ENCODE measurements at regions not wholly inside any gene's neighbourhood (a gene's known extent, or its start where the extent isn't known, plus 50 kb on each side); places are given as distances from the start of the nearest gene placed in this dataset.

DNA sequence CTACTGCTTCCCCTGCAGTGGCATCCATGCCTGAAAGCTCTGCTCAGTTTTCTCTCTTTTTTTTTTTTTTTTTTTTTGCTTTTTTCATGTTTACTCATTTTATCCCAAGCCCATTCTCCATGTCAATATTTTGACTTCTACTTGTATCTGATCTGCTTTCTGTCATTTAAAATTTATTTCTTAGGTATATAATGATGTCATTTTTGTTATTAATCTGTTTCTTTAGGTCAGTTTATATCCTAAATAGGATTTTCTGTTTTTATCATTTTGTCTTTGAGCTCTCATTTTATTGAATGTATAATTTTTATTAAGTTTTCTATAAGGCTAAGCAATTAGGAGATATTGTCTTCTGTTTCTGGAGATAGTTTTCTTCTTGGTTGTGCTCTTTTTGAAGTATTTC is 138.5 kb upstream of the PMEPA1 start:
- TF ChIP-seq ASH2L (IDR thresholded peaks at IDR 0.05; ENCODE audit: low read length), result no peak
- no peak for TF ChIP-seq EZH2 (IDR thresholded peaks at IDR 0.05; ENCODE audit: low read depth, low read length, severe bottlenecking)
- TF ChIP-seq POLR2AphosphoS5 (IDR thresholded peaks at IDR 0.05; ENCODE audit: low read depth, low read length), result no peak
- TF ChIP-seq CEBPB (IDR thresholded peaks at IDR 0.05; ENCODE audit: low read depth, low read length), result no peak
- TF ChIP-seq, protein P1, sequence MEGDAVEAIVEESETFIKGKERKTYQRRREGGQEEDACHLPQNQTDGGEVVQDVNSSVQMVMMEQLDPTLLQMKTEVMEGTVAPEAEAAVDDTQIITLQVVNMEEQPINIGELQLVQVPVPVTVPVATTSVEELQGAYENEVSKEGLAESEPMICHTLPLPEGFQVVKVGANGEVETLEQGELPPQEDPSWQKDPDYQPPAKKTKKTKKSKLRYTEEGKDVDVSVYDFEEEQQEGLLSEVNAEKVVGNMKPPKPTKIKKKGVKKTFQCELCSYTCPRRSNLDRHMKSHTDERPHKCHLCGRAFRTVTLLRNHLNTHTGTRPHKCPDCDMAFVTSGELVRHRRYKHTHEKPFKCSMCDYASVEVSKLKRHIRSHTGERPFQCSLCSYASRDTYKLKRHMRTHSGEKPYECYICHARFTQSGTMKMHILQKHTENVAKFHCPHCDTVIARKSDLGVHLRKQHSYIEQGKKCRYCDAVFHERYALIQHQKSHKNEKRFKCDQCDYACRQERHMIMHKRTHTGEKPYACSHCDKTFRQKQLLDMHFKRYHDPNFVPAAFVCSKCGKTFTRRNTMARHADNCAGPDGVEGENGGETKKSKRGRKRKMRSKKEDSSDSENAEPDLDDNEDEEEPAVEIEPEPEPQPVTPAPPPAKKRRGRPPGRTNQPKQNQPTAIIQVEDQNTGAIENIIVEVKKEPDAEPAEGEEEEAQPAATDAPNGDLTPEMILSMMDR (IDR thresholded peaks at IDR 0.05; ENCODE audit: control extremely low read depth in 1 of 3, insufficient read depth in 1 of 3, low read depth in 1 of 3, low read length in 3 of 3), result no peak
- no peak for TF ChIP-seq JUND (IDR thresholded peaks at IDR 0.05; ENCODE audit: low read length)
- no peak for TF ChIP-seq SIN3A (conservative IDR thresholded peaks at IDR 0.05 in 1 of 2, IDR thresholded peaks at IDR 0.05 in 1 of 2; ENCODE audit: low read depth in 1 of 2, low read length in 2 of 2)
- TF ChIP-seq, protein P2, sequence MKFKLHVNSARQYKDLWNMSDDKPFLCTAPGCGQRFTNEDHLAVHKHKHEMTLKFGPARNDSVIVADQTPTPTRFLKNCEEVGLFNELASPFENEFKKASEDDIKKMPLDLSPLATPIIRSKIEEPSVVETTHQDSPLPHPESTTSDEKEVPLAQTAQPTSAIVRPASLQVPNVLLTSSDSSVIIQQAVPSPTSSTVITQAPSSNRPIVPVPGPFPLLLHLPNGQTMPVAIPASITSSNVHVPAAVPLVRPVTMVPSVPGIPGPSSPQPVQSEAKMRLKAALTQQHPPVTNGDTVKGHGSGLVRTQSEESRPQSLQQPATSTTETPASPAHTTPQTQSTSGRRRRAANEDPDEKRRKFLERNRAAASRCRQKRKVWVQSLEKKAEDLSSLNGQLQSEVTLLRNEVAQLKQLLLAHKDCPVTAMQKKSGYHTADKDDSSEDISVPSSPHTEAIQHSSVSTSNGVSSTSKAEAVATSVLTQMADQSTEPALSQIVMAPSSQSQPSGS (IDR thresholded peaks at IDR 0.05; ENCODE audit: low read length), result no peak
- no peak for TF ChIP-seq SRF (IDR thresholded peaks at IDR 0.05; ENCODE audit: low read depth, low read length)
- no peak for TF ChIP-seq MAFK (IDR thresholded peaks at IDR 0.05; ENCODE audit: low read depth, low read length)
- no peak for TF ChIP-seq CREB1 (IDR thresholded peaks at IDR 0.05)
- TF ChIP-seq BRCA1 (IDR thresholded peaks at IDR 0.05; ENCODE audit: low read depth, low read length), result no peak
- TF ChIP-seq TBP (IDR thresholded peaks at IDR 0.05; ENCODE audit: low read depth, low read length), result no peak

All from H1 (cell line).